ENCODE measurements at regions not wholly inside any gene's neighbourhood (a gene's known extent, or its start where the extent isn't known, plus 50 kb on each side); places are given as distances from the start of the nearest gene placed in this dataset.

DNA sequence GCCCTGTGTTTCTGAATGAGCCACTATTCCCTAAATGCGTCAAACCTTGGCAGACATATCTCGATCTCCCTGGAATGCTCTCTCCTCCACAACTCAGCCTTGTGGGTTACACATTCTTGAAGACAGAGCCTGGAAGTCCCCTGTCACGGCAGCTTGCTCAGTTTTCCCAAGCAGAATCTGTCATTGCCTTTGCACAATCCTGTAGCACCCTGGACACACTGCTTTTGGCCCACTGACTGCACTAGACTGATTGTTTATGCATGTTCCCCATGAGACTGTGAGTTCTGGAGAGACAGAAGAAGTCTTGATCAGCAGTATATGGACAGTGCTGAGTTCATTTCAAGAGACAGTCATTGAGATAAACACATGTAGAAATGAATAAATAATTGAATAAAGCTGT lies 406.7 kb downstream of the CD83 start:
- no peaks in the 10 kb centered on the region for H3K27me3 ChIP-seq
- no peak for TF ChIP-seq POLR2A (IDR thresholded peaks at IDR 0.05)
- no peak for TF ChIP-seq CTCF (IDR thresholded peaks at IDR 0.05)
- no peak for TF ChIP-seq POLR2AphosphoS5 (IDR thresholded peaks at IDR 0.05; ENCODE audit: insufficient read depth in 1 of 2, low read depth in 1 of 2)

DNA sequence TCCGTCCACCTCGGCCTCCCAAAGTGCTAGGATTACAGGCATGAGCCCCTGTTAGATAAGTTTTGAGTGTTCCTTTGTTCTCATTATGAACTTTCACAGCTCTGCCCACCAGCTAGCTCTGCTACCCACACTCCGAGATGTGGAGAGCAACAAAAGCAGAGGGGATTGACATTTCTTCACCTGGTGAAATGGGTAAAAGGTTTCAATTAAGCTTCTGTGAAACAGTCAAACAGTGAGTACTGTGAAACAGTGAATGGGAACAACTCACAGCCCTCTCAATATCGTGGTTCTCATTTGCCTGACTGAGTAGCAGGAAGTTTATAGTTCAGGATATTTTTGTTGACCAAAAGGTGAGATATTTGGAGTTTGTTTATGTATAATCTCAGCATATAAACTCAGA lies 412.8 kb downstream of the CD83 start:
- Histone ChIP-seq H3K27me3 (no peaks in the 10 kb centered on the region), H3K27ac (no peak overlapping the region), H3K9me3 (no peaks in the 10 kb centered on the region), H3K4me3 (no peak overlapping the region), H3K4me1 (no peaks in the 10 kb centered on the region), H3K36me3 (no peaks in the 10 kb centered on the region)
- TF ChIP-seq POLR2A (IDR thresholded peaks at IDR 0.05) (no peak), POLR2AphosphoS5 (IDR thresholded peaks at IDR 0.05; ENCODE audit: insufficient read depth in 1 of 2, low read depth in 1 of 2) (no peak), CTCF (IDR thresholded peaks at IDR 0.05) (no peak)
- DNase-seq (ENCODE audit: extremely low spot score in 2 of 2) = no peak
- intact Hi-C loops (cut with DNase I) = no loop called here

More for the DNA sequence above, 406.7 kb downstream of the CD83 start:
- H3K27ac ChIP-seq = no peak overlapping the region
- H3K36me3 ChIP-seq = no peaks in the 10 kb centered on the region
- peaks cover under 1% of the 10 kb centered on the region for H3K4me1 ChIP-seq
- DNase-seq (ENCODE audit: extremely low spot score in 2 of 2) = no peak
- H3K4me3 ChIP-seq = no peak overlapping the region
- intact Hi-C loops (cut with DNase I) = no loop called here
- no peaks in the 10 kb centered on the region for H3K9me3 ChIP-seq

DNA sequence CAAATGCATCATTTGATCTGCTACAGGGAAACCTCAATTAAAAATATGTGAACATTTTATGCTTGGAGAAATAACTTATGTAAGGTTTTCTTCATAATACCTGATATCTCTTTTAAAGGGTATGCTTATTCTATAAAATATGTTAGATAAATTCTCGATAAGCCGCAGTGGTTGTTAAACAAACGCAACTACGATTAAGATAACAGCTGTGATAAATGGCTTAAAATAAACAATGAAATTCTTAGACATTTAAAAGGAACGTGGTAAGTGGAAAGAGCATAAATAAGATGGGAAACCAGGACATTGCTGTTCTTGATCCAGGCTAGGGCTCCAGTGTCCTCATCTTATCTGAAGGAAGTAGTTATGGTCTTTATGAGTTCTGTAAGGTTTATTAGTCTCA lies 415.9 kb downstream of the CD83 start:
- Histone ChIP-seq H3K4me1 (no peaks in the 10 kb centered on the region), H3K4me3 (no peak overlapping the region), H3K27me3 (no peaks in the 10 kb centered on the region), H3K9me3 (no peaks in the 10 kb centered on the region), H3K27ac (no peak overlapping the region), H3K36me3 (no peaks in the 10 kb centered on the region)
- no peak for TF ChIP-seq POLR2AphosphoS5 (IDR thresholded peaks at IDR 0.05; ENCODE audit: insufficient read depth in 1 of 2, low read depth in 1 of 2)
- TF ChIP-seq CTCF (IDR thresholded peaks at IDR 0.05) = no peak
- TF ChIP-seq POLR2A (IDR thresholded peaks at IDR 0.05) = no peak
- no peak for DNase-seq (ENCODE audit: extremely low spot score in 2 of 2)
- intact Hi-C loops (cut with DNase I) = no loop called here

DNA sequence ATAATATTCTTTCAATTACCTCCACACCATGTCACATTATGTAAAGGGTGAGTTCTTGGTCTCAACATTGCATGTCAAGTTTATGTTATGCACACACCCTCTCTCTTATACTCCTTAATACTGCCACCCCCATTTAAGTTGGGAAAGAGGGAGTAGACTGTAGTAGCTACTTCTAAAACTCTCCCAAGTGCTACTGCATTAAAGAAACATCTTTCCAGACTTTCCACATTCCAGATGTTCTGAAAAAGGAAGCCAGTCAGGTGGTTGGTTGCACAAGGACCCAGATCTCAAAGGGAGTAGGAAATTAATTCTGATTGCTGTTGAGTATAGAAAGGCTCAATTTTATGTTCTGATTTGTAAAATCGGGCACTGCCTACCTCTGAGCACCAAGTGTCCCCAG lies 419.5 kb downstream of the CD83 start:
- intact Hi-C loops (cut with DNase I) = no loop called here
- DNase-seq (ENCODE audit: extremely low spot score in 2 of 2) = no peak
- no peak for TF ChIP-seq CTCF (IDR thresholded peaks at IDR 0.05)
- no peak for TF ChIP-seq POLR2AphosphoS5 (IDR thresholded peaks at IDR 0.05; ENCODE audit: insufficient read depth in 1 of 2, low read depth in 1 of 2)
- no peak for TF ChIP-seq POLR2A (IDR thresholded peaks at IDR 0.05)
- no peaks in the 10 kb centered on the region for H3K36me3 ChIP-seq
- H3K4me3 ChIP-seq = no peak overlapping the region
- no peaks in the 10 kb centered on the region for H3K9me3 ChIP-seq
- H3K4me1 ChIP-seq = no peaks in the 10 kb centered on the region
- no peaks in the 10 kb centered on the region for H3K27me3 ChIP-seq
- no peak overlapping the region for H3K27ac ChIP-seq

- H3K36me3 ChIP-seq = no peaks in the 10 kb centered on the region
- no peak for DNase-seq (ENCODE audit: extremely low spot score in 2 of 2)
- no peak for TF ChIP-seq POLR2AphosphoS5 (IDR thresholded peaks at IDR 0.05; ENCODE audit: insufficient read depth in 1 of 2, low read depth in 1 of 2)
- TF ChIP-seq POLR2A (IDR thresholded peaks at IDR 0.05) = no peak
- TF ChIP-seq CTCF (IDR thresholded peaks at IDR 0.05) = no peak
- intact Hi-C loops (cut with DNase I) = no loop called here
- H3K9me3 ChIP-seq = no peaks in the 10 kb centered on the region
- no peaks in the 10 kb centered on the region for H3K4me1 ChIP-seq
- no peak overlapping the region for H3K4me3 ChIP-seq
- H3K27ac ChIP-seq = no peak overlapping the region
- H3K27me3 ChIP-seq = no peaks in the 10 kb centered on the region
These were observed 422.7 kb downstream of the CD83 start for GRCh38 chr6:14540276-14540675.
